Frontal cortex (tissue), 3 donors: ENCODE measurements at regions not wholly inside any gene's neighbourhood (a gene's known extent, or its start where the extent isn't known, plus 50 kb on each side); places are given as distances from the start of the nearest gene placed in this dataset.
A peak's percentile ranks its signal among the peaks of the same experiment; 100 is the strongest.

Experiments used
- DNase-seq, 2 donors: peaks; one replicate each; pipeline ENCODE4 v3.0.0; 2012; ENCODE audit warnings: low spot score in 2 of 2
- FAIRE-seq: peaks from 2 replicates; lab custom pipeline; 2012; peaks lifted over from hg19 to GRCh38; lab: Jason Lieb, UNC
- donor health status: control.
- donor health status: control.
- donor health status: control.

GRCh38 chr5:133727636-133728035 is 115.3 kb upstream of the FSTL4 start:
- FAIRE-seq, result no peak
- DNase-seq, result no peak

GRCh38 chr5:133723651-133724366 is 111.5 kb upstream of the FSTL4 start:
- FAIRE-seq, result no peak
- no peak for DNase-seq

GRCh38 chr5:133723126-133723525 is 110.8 kb upstream of the FSTL4 start:
- DNase-seq (no peak), FAIRE-seq (no peak)

- no peak for DNase-seq
These were observed 109.0 kb upstream of the FSTL4 start for GRCh38 chr5:133721365-133721764.

GRCh38 chr5:133718457-133718856 is 106.1 kb upstream of the FSTL4 start:
- no peak for DNase-seq
- no peak for FAIRE-seq

More at GRCh38 chr5:133721365-133721764, 109.0 kb upstream of the FSTL4 start:
- FAIRE-seq, result no peak

- no peak for FAIRE-seq
These were observed 104.3 kb upstream of the FSTL4 start for GRCh38 chr5:133716532-133717183.

GRCh38 chr5:133715616-133716015 is 103.3 kb upstream of the FSTL4 start:
- DNase-seq (no peak), FAIRE-seq (no peak)

More at GRCh38 chr5:133716532-133717183, 104.3 kb upstream of the FSTL4 start:
- no peak for DNase-seq

- FAIRE-seq, result no peak
- no peak for DNase-seq
These were observed 102.9 kb upstream of the FSTL4 start for GRCh38 chr5:133715216-133715615.

- FAIRE-seq (no peak), DNase-seq (peak in 1 of 2 donors; percentile 16)
These were observed 102.0 kb upstream of the FSTL4 start for GRCh38 chr5:133714161-133714915.

- DNase-seq (no peak), FAIRE-seq (no peak)
These were observed 101.4 kb upstream of the FSTL4 start for GRCh38 chr5:133713751-133714150.

- FAIRE-seq, result no peak
- DNase-seq, result no peak
These were observed 100.9 kb upstream of the FSTL4 start for GRCh38 chr5:133713209-133713608.

- FAIRE-seq (no peak), DNase-seq (no peak)
These were observed 100.2 kb upstream of the FSTL4 start for GRCh38 chr5:133712562-133712961.

- DNase-seq, result no peak
- FAIRE-seq, result no peak
These were observed 96.9 kb upstream of the FSTL4 start for GRCh38 chr5:133709209-133709725.

- no peak for FAIRE-seq
- DNase-seq, result no peak
These were observed 96.0 kb upstream of the FSTL4 start for GRCh38 chr5:133708331-133708850.

- FAIRE-seq (no peak), DNase-seq (no peak)
These were observed 95.3 kb upstream of the FSTL4 start for GRCh38 chr5:133707629-133708028.

- no peak for FAIRE-seq
These were observed 94.4 kb upstream of the FSTL4 start for GRCh38 chr5:133706506-133707430.

GRCh38 chr5:133705331-133705730 is 93.0 kb upstream of the FSTL4 start:
- no peak for FAIRE-seq
- DNase-seq, result no peak

More at GRCh38 chr5:133706506-133707430, 94.4 kb upstream of the FSTL4 start:
- DNase-seq, result no peak

GRCh38 chr5:133704411-133704810 is 92.1 kb upstream of the FSTL4 start:
- FAIRE-seq, result no peak

GRCh38 chr5:133703935-133704334 is 91.6 kb upstream of the FSTL4 start:
- FAIRE-seq, result no peak

More at GRCh38 chr5:133704411-133704810, 92.1 kb upstream of the FSTL4 start:
- DNase-seq, result no peak

More at GRCh38 chr5:133703935-133704334, 91.6 kb upstream of the FSTL4 start:
- no peak for DNase-seq
